NCI-H2107 treated with DMSO at 0.1 percent for 48 hours (cell line): ENCODE measurements at regions not wholly inside any gene's neighbourhood (a gene's known extent, or its start where the extent isn't known, plus 50 kb on each side); places are given as distances from the start of the nearest gene placed in this dataset.

Experiments
- DNase-seq: peaks from one replicate; lab custom pipeline; 2025; ENCODE audit not compliant: unreplicated experiment; lab: John Stamatoyannopoulos, UW

DNA sequence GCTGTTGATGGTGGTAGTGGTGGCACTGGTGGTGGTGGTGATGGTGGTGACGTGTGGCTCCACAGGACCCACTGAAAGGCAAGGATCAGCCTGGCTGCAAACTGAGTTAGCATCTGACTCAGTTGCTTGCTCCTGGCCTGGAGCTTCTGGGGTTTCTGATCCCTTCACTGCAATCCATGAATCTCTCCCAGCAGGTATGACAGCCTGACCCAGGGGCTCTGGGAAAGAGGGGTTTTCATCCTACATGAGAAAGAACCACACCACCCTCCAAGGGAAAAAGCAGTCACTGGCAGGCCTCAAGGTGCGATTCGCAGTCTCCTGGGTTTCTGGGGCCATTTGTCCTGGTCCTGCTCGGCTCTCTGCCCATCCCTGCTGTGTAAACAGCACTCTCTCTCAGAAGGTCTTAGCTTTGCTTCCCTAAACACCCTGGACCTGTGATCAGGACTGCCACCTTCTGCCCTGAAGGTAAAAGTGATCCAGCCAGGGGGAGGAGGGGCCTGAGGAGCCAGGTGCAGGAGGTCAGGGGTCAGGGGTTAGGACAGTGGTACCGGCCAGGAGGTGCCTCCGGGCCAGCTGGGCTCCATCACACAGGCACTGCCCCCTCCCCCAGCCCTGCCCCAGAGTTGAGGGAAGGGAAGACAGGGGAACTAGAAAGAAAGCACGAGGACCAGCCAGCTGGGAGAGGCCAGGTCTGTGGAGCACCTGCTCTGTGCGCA is 152.0 kb downstream of the BMP7 start:
- DNase-seq = no peak

DNA sequence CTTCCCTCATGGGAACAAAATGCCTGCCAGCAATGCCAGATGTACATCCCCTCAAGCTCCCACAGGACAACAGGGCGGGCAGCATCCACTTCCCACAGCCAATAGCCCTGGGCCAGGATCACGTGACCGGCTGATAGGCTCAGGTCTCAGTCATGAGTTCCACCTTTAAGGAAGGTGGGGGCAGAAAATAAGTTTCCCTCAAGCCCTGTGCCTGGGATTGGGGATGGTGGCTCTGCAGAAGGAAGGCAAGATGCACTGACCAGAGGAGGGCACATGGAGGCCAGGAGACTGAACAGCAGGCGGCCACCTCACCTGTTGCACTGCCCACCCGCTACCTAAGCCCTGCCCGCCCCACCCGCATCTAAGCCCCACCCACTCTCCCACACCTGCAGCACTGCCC is 149.1 kb downstream of the BMP7 start:
- DNase-seq = no peak

DNA sequence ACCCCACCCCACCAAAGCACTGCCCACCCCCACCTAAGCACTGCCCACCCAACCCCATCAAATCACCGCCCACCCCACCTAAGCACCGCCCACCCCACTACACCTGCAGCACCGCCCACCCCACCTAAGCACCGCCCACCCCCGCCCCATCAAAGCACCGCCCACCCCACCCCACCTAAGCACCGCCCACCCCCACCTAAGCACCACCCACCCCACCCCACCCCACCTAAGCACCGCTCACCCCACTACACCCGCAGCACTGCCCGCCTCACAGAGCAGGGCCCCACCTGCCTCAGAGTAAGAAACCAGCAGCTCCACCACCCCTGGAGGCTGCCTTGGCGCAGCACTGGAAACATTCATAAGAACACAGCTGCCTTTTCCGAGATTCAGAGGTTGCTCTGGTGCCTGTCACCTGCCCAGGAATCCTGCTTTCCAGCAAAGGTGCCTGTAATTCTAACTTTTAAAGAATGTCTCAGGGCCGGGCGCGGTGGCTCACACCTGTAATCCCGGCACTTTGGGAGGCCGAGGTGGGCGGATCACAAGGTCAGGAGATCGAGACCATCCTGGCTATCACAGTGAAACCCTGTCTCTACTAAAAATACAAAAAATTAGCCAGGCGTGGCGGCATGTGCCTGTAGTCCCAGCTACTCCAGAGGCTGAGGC is 148.2 kb downstream of the BMP7 start:
- DNase-seq = no peak
